Kasumi-1 (cell line): ENCODE measurements at regions not wholly inside any gene's neighbourhood (a gene's known extent, or its start where the extent isn't known, plus 50 kb on each side); places are given as distances from the start of the nearest gene placed in this dataset.
"Not testable (repeated sequence)": the region's sequence is repeated elsewhere in the genome, so short reads cannot be mapped to it uniquely, and the experiment has no call there.

Source experiments
- DNase-seq, 2 experiments: peaks; one replicate each; lab custom pipeline; 2025; lab: John Stamatoyannopoulos, UW

DNA sequence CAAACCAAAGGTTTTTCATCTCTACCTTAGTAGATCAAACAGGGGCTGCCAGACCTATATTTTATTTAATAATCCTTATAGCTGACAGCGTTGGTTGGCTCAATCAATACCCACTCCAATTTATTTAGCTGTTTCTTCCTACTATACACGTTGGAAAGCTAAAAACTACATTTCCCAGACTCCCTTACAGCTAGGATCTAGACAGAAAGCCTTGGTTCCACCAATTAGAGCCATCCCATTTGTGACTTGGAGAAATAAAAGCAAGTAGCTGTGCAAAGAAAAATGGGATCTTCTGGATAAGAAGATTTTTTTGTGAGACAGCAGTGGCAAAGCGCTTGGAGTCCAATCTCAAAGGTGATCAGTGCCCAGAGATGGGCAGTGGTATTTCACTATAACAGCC lies 331.3 kb upstream of the MEIS1 start:
- no peak for DNase-seq

DNA sequence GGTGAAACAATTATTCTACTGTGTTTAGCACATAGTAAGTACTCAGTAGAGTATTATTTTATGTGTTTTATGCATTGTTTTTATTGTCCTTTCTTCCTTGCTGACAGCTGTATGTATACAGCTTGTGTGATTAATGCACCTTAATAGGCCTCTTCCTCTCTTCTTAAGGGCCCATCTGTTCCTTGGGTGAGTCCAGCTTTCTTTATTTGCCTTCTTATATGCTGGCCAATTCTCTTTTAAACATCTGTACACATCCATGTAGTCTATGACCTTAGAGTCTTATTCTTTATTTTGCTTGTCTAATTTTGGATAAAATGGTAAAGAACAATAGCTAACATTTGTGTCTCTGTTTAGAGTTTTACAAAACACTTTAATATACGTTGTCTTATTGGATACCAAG lies 333.7 kb upstream of the MEIS1 start:
- DNase-seq, result no peak

DNA sequence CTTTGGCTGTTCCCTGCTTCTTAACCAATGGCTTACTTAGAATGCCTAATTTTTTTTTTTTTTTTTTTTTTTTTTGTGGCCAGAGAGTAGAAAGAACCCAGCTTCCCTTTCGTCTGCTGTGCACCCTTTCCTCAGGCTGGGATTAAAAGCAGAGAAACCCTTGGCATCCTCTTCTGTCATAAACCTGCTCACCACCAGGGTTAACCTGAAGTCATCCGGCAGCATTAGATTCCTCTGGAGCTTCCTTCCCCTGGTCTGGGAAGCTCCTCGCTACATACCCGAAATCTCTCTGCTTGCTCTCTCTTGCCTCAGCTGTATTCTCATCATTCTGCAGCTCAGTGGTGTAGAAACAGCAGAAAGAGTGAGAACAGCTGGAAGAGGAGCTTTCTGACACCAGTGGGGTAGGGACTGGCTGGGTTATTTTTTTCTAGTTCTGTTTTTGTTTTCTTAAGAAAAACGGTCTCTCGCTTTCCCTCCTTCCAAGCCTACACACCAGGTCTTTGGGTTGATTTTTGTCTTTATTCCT lies 339.0 kb upstream of the MEIS1 start:
- DNase-seq, result no peak

- not testable (repeated sequence) for DNase-seq
Observed at GRCh38 chr2:66094689-66095088, 340.2 kb upstream of the MEIS1 start.

GRCh38 chr2:66093371-66093770 lies 341.6 kb upstream of the MEIS1 start:
- no peak for DNase-seq

DNA sequence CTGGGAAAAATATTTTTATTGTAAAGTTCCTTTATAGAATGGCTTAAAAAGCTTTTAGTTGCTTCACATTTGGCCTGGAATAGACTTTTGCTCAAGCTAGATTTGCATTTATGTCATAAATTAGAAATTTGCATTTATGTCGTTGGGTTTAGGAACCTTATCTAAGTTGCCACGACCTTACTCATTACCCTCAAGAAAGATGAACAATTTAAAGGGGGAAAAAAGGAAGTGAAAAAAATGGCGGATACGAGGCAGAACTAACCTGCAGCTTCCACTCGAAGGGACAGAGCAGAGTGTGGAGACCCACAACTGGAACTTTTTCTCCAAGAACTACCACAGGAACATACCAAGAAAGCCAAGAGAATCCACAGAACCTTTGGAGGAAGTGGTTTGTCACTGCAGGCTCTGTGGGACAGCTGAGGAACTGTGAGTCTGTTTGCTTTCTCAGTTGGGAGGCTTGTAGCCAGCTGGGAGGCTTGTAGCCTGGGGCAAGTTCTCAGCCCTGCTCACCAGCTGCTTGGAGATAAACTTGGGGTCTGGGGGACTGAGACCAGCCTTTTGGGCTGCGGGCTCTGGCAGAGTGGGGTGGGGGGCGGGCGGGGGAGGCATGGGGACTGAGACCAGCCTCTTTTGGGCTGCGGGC lies 349.9 kb upstream of the MEIS1 start:
- peak; percentile 2 to 17 for DNase-seq

- no peak for DNase-seq
Observed at GRCh38 chr2:66082581-66082980, 352.3 kb upstream of the MEIS1 start.

DNA sequence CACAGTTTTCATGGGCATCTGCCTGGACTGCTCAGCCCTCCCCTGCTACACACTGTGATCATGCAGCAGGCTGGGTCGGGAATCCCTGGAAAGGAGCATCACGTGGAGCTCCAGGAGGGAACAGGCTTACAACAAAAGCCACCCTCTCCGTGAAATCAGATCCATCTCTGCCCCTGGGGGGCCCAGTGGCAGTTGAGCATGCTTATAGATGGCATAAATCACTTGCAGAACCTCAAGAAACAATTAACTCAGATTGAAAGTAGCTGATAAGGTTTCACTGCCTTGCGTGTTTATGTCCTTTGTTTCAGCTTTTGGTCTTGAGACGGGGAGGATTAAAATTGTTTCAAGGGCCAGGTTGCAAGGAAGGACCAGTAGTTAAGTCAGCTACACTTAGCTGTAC lies 354.8 kb upstream of the MEIS1 start:
- no peak for DNase-seq

DNA sequence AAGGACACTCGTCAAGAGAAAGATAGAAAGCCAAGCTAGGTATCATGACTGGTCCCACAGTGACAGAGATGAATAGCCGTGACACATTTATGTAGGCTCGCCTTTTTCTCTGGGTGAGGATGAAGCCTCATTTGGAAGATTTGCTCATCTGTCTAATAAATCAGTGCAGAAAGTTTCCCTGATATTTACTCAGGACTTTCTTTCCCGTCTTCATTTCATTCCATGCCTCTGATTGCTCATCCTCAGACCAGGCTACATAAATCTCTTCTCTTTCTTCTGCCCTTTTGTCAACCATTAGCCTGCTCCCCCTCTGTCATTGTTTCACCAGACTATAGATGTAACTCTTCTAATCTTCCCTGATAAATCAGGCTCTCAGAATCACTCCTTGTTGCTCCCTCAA lies 361.8 kb upstream of the MEIS1 start:
- no peak for DNase-seq

GRCh38 chr2:66070721-66071602 lies 364.0 kb upstream of the MEIS1 start:
- DNase-seq, result no peak

DNA sequence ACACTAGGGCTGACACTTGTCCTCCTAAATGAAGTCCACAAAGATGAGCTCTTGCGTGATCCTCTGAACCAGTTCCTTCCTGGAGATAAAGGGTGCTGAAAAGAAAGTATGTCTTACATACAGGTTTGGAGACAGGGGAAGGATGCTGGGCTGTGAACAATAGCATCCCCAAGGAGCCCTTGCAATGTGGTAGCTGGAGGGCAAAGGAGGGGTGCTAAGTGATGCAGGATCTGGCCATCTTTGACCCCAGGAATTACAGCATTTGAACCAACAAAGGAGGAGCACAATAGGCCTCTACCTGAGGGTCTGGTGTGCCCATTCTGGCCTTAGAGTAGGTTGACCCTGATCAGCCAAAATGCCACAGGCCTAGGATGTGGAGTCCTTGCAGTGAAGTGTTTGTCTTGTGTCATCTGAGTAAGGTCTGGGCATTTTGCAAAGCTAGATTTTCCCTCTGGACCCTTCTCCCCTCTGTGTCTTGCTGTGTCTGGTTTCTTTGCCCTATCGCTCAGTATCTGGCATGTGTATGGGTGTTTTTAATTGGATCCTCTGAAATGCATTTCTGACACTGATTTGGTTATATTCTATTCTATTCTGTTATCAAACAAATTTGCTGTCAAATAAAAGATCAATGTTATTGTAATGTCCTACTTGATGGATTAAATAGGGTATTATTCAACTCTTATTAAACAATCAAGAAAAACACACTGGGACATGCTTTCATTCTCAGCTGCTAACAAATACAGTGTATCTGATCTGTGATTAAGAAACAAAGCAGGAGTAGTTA lies 364.8 kb upstream of the MEIS1 start:
- DNase-seq, result no peak

GRCh38 chr2:66066032-66066431 lies 368.9 kb upstream of the MEIS1 start:
- DNase-seq, result no peak

GRCh38 chr2:66059332-66059731 lies 375.6 kb upstream of the MEIS1 start:
- DNase-seq, result no peak

DNA sequence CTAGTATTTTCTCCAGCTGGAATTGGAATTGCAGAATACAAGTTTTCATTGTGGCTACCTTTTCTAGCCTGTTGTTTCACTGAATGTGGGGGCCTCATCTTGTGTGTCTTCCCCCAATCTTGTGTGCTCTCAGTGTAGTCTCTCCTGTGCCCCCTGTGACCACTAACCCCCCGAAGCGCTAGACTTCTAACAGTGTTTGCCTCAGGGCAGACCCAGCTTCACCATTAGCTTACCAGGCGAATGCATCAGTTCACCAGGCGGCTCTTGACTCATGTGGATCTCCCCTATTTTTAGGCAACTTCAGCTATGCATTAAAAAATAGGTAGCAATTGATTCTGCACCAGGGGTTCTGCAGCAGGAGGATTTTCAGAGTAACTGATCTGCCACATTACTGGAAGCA lies 376.2 kb upstream of the MEIS1 start:
- DNase-seq, result no peak

DNA sequence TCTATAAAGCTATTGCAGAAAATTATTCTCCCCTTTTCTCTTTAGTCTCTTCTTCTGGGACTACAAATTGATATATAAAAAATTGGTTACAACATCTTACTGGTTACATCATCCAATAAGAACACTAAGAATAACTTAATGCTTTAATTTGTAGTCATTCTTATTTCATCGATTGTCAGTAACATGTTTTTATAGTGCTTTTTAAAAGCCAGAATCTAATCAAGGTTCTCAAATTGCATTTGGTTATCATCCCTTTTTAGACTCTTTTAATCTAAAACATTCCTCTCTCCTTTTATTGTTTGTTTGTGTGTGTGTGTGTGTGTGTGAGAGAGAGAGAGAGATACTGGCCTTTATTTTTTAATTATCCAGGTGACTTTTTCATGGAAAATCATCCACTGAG lies 377.1 kb upstream of the MEIS1 start:
- DNase-seq, result no peak

- DNase-seq, result no peak
Observed at GRCh38 chr2:66050392-66050791, 384.5 kb upstream of the MEIS1 start.

DNA sequence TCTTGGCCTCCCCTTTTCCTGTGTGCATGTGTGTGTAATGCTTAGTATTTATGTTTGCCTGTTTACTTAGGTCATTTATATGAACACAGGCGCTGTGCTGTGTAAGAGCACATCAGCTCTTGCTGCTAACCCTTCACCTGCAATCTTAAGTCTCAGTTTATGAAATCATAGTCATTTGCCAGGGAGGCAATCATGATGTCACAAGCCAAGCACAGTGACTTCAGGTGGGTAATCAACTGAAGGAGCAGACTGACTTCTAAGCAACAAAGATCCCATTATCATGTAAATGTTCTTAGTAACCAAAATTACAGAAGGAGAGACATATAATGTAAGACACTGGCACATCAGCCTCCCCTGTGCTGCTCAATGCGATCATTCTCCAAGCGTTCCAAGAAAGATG lies 386.3 kb upstream of the MEIS1 start:
- no peak for DNase-seq

GRCh38 chr2:66041902-66042657 lies 392.8 kb upstream of the MEIS1 start:
- DNase-seq, result no peak

- no peak for DNase-seq
Observed at GRCh38 chr2:66036948-66037347, 398.0 kb upstream of the MEIS1 start.

DNA sequence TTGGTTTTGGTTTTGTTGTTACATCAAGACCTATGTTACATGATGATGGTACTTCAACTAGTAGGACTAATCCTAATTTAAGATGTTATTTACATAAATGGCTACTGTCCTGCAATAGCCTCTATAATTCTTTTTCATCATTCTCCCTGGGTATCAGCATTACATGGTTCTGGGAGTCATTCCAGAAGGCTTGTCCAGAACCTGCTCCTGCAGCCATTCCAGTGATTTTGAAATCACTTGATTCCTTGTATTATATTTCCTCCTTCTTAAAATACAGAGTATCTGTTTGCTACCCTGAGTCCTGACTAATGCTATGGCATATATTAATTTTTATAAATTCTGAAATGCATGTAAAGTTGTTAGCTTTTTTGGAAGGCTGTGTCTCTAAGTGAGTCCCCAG lies 400.5 kb upstream of the MEIS1 start:
- DNase-seq, result no peak

DNA sequence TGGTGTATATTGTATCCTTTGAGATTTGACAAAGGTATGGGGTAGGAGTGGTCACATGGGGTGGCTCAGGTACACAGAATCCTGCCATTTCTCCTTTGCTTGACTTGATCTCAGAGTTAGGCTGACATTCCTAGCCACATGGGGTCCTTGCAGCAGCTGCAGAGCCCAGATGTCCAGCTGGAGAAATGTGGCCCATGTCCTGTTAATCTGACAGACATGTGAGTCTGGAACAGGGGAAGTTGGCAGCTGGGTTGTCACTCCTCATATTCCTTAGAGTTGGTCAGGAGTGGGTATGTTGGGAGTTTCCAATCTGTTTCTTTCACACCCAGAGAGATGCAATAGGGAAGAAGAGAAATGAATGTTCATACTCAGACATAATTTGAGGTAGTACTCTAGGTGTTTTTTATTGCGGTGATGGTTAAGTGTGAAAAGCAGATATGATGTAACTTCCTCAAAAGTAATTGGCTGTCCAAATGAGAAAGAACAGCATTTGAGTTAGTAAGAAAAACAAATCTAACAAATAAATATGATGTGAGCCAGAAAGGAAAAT lies 402.6 kb upstream of the MEIS1 start:
- DNase-seq, result no peak

- DNase-seq, result no peak
Observed at GRCh38 chr2:66031236-66031635, 403.7 kb upstream of the MEIS1 start.
